OCI-LY1 (cell line): ENCODE measurements at regions not wholly inside any gene's neighbourhood (a gene's known extent, or its start where the extent isn't known, plus 50 kb on each side); places are given as distances from the start of the nearest gene placed in this dataset.

Source experiments
- H2AFZ ChIP-seq: fragments of 200-600 bp; sonication (generic), shearing (Covaris generic); 2 replicates; pipeline ENCODE4 v1.6.0; 2014; ENCODE audit warnings: antibody characterized with exemption, mild to moderate bottlenecking, low read length
- H3F3A ChIP-seq: fragments of 200-600 bp; sonication (generic), shearing (Covaris generic); 2 replicates; pipeline ENCODE4 v1.6.0; 2014; ENCODE audit warnings: mild to moderate bottlenecking, antibody characterized with exemption, low read length, moderate library complexity; ENCODE audit not compliant: insufficient read depth
- H3K27ac ChIP-seq: fragments of 200-600 bp; sonication (generic); 2 replicates; pipeline ENCODE4 v1.5.1; 2014; ENCODE audit warnings: low read length, mixed run types, mild to moderate bottlenecking, low read depth; ENCODE audit not compliant: poor library complexity, severe bottlenecking
- H3K27me3 ChIP-seq: fragments of 200-600 bp; sonication (generic); 2 replicates; pipeline ENCODE4 v1.6.0; 2014; ENCODE audit warnings: antibody characterized with exemption, mild to moderate bottlenecking, low read length, moderate library complexity; ENCODE audit not compliant: insufficient read depth
- H3K36me3 ChIP-seq: fragments of 200-600 bp; sonication (generic); 2 replicates; pipeline ENCODE4 v1.6.1; 2014; ENCODE audit warnings: mild to moderate bottlenecking, antibody characterized with exemption, low read length, moderate library complexity, mixed read lengths; ENCODE audit not compliant: insufficient read depth
- H3K4me1 ChIP-seq: fragments of 200-600 bp; sonication (generic); 2 replicates; pipeline ENCODE4 v1.5.1; 2014; ENCODE audit warnings: mild to moderate bottlenecking, low read length, moderate library complexity; ENCODE audit not compliant: insufficient read depth, severe bottlenecking
- H3K4me2 ChIP-seq: fragments of 200-600 bp; sonication (generic), shearing (Covaris generic); 2 replicates; pipeline ENCODE4 v1.6.1; 2014; ENCODE audit warnings: low read length
- H3K4me3 ChIP-seq: fragments of 200-600 bp; sonication (generic); 2 replicates; pipeline ENCODE4 v1.5.1; 2014; ENCODE audit warnings: low read length, low read depth, mild to moderate bottlenecking, mixed read lengths; ENCODE audit not compliant: poor library complexity, severe bottlenecking
- H3K79me2 ChIP-seq: fragments of 200-600 bp; shearing (Covaris generic); 2 replicates; pipeline ENCODE4 v1.6.1; 2016; ENCODE audit warnings: mixed run types, low read length, mixed read lengths; ENCODE audit not compliant: insufficient read depth
- H3K9ac ChIP-seq: fragments of 200-600 bp; sonication (generic), shearing (Covaris generic); 2 replicates; pipeline ENCODE4 v1.6.1; 2014; ENCODE audit warnings: mild to moderate bottlenecking, low read length, mixed read lengths
- H3K9me2 ChIP-seq: fragments of 200-600 bp; sonication (generic), shearing (Covaris generic); 2 replicates; pipeline ENCODE4 v1.6.1; 2014; ENCODE audit warnings: low read depth, mild to moderate bottlenecking, low read length, mixed read lengths
- H3K9me3 ChIP-seq: fragments of 200-600 bp; shearing (Covaris generic); 2 replicates; pipeline ENCODE4 v1.6.1; 2014; ENCODE audit warnings: low read length, mixed read lengths
- H4K20me1 ChIP-seq: fragments of 200-600 bp; sonication (generic), shearing (Covaris generic); 2 replicates; pipeline ENCODE4 v1.6.0; 2016; ENCODE audit warnings: mild to moderate bottlenecking, low read length; ENCODE audit not compliant: insufficient read depth
- CTCF ChIP-seq: fragments of 200-600 bp; sonication (generic), shearing (Covaris generic); IDR thresholded peaks from 2 replicates; pipeline ENCODE4 v1.5.1; 2017; ENCODE audit warnings: mild to moderate bottlenecking, antibody characterized with exemption, low read length, moderate library complexity, mixed read lengths
- EZH2 ChIP-seq: fragments of 200-600 bp; sonication (generic), shearing (Covaris generic); IDR thresholded peaks from 2 replicates; pipeline ENCODE4 v1.8.0; 2017; ENCODE audit warnings: borderline replicate concordance, mixed run types, mild to moderate bottlenecking, antibody characterized with exemption, low read length, moderate library complexity, mixed read lengths

GRCh38 chr10:57494486-57494885 is 773.2 kb downstream of the IPMK start:
- Histone ChIP-seq H3K9me3 (no peaks in the 10 kb centered on the region), H3K27me3 (no peaks in the 10 kb centered on the region), H3K4me1 (no peaks in the 10 kb centered on the region), H3K4me3 (no peak overlapping the region), H4K20me1 (no peaks in the 10 kb centered on the region), H3K27ac (no peak overlapping the region), H3K9ac (no peak overlapping the region), H3F3A (no peaks in the 10 kb centered on the region), H3K79me2 (no peaks in the 10 kb centered on the region), H3K9me2 (no peaks in the 10 kb centered on the region), H3K36me3 (no peaks in the 10 kb centered on the region), H2AFZ (no peak overlapping the region), H3K4me2 (no peak overlapping the region)
- no peak for TF ChIP-seq CTCF
- TF ChIP-seq EZH2 = no peak

- Histone ChIP-seq H3K4me2 (no peak overlapping the region), H4K20me1 (no peaks in the 10 kb centered on the region), H3K4me3 (no peak overlapping the region), H3K9me2 (no peaks in the 10 kb centered on the region), H3K79me2 (no peaks in the 10 kb centered on the region), H3K9me3 (no peaks in the 10 kb centered on the region), H3K27me3 (no peaks in the 10 kb centered on the region), H2AFZ (no peak overlapping the region), H3F3A (no peaks in the 10 kb centered on the region), H3K36me3 (no peaks in the 10 kb centered on the region), H3K9ac (no peak overlapping the region), H3K27ac (no peak overlapping the region), H3K4me1 (no peaks in the 10 kb centered on the region)
- TF ChIP-seq CTCF (no peak), EZH2 (no peak)
These were observed 785.4 kb downstream of the IPMK start for GRCh38 chr10:57482259-57482658.

- no peak overlapping the region for H3K4me3 ChIP-seq
- no peaks in the 10 kb centered on the region for H3K9me3 ChIP-seq
- no peak overlapping the region for H3K9ac ChIP-seq
- H3K36me3 ChIP-seq = no peaks in the 10 kb centered on the region
- H3K4me2 ChIP-seq = no peak overlapping the region
- H3F3A ChIP-seq = no peaks in the 10 kb centered on the region
- no peaks in the 10 kb centered on the region for H3K9me2 ChIP-seq
- H3K27ac ChIP-seq = no peak overlapping the region
- no peaks in the 10 kb centered on the region for H3K4me1 ChIP-seq
- no peak overlapping the region for H2AFZ ChIP-seq
- no peaks in the 10 kb centered on the region for H3K79me2 ChIP-seq
- H4K20me1 ChIP-seq = no peaks in the 10 kb centered on the region
- no peak for TF ChIP-seq EZH2
- TF ChIP-seq CTCF = no peak
- no peaks in the 10 kb centered on the region for H3K27me3 ChIP-seq
These were observed 794.7 kb downstream of the IPMK start for GRCh38 chr10:57472823-57473619.
